ENCODE measurements at regions not wholly inside any gene's neighbourhood (a gene's known extent, or its start where the extent isn't known, plus 50 kb on each side); places are given as distances from the start of the nearest gene placed in this dataset.
"Not testable (repeated sequence)": the region's sequence is repeated elsewhere in the genome, so short reads cannot be mapped to it uniquely, and the experiment has no call there.

GRCh38 chr15:62515696-62516395 lies 350.8 kb upstream of the C2CD4B start:
- DNase-seq: no peak

- no peak for DNase-seq
Measured at GRCh38 chr15:62517541-62517940, 352.5 kb upstream of the C2CD4B start.

GRCh38 chr15:62518666-62519065 lies 353.6 kb upstream of the C2CD4B start:
- not testable (repeated sequence) for DNase-seq

GRCh38 chr15:62519900-62520299 lies 354.8 kb upstream of the C2CD4B start:
- DNase-seq: no peak

GRCh38 chr15:62520887-62521286 lies 355.8 kb upstream of the C2CD4B start:
- no peak for DNase-seq

- DNase-seq: no peak
Measured at GRCh38 chr15:62521396-62521795, 356.3 kb upstream of the C2CD4B start.

GRCh38 chr15:62524848-62525247 lies 359.8 kb upstream of the C2CD4B start:
- no peak for DNase-seq

GRCh38 chr15:62527387-62527786 lies 362.3 kb upstream of the C2CD4B start:
- no peak for DNase-seq

GRCh38 chr15:62528505-62528904 lies 363.4 kb upstream of the C2CD4B start:
- DNase-seq: no peak

- DNase-seq: no peak
Measured at GRCh38 chr15:62532367-62532766, 367.3 kb upstream of the C2CD4B start.

GRCh38 chr15:62533687-62534086 lies 368.6 kb upstream of the C2CD4B start:
- no peak for DNase-seq

GRCh38 chr15:62534996-62535395 lies 369.9 kb upstream of the C2CD4B start:
- DNase-seq: no peak

GRCh38 chr15:62539236-62539635 lies 374.2 kb upstream of the C2CD4B start:
- DNase-seq: no peak

- DNase-seq: no peak
Measured at GRCh38 chr15:62541250-62541649, 376.2 kb upstream of the C2CD4B start.

- no peak for DNase-seq
Measured at GRCh38 chr15:62541846-62542245, 376.8 kb upstream of the C2CD4B start.

- DNase-seq: no peak
Measured at GRCh38 chr15:62544446-62544845, 379.4 kb upstream of the C2CD4B start.

GRCh38 chr15:62545467-62546227 lies 380.6 kb upstream of the C2CD4B start:
- no peak for DNase-seq

GRCh38 chr15:62546628-62547027 lies 381.5 kb upstream of the C2CD4B start:
- no peak for DNase-seq

- no peak for DNase-seq
Measured at GRCh38 chr15:62547584-62547983, 382.5 kb upstream of the C2CD4B start.

GRCh38 chr15:62549345-62549970 lies 384.4 kb upstream of the C2CD4B start:
- DNase-seq: no peak

- no peak for DNase-seq
Measured at GRCh38 chr15:62550106-62550505, 385.0 kb upstream of the C2CD4B start.

GRCh38 chr15:62552444-62552843 lies 387.4 kb upstream of the C2CD4B start:
- no peak for DNase-seq

GRCh38 chr15:62553911-62554563 lies 389.0 kb upstream of the C2CD4B start:
- DNase-seq: no peak
